ENCODE measurements at regions not wholly inside any gene's neighbourhood (a gene's known extent, or its start where the extent isn't known, plus 50 kb on each side); places are given as distances from the start of the nearest gene placed in this dataset.

DNA sequence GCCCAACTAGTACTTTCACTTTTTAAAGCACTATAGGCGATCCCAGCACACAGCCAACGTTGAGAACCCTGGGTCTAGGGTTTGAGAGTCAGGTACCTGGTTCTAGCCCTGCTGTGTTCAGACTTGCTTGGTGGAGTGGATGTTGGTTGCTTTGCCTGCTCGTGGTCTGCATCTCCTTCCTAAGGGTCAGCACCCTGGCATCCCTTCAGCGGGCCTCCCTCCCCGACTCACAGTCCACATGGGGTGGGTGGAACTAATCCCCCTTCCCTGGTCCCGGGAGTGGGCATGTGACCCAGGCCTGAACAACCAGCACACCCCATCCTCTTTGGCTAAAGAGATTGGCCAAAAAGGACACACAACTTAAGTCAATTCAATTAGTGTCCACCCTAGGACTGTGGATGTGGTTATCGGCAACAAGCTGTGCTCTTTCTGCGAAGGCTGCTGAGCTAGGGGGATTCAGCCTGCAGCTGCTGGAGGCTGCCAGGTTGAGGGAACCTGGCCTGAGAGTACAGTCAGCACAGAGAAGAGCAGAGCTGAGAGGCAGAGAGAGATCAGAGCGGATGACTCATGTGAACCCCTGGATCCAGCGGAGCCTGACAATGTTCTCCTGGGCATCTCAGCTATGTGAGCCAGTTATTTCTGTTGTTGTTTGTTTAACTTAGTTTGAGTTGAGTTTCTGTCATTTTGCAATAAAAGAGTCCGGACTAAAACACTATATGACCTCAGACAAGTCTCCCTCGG, 138.9 kb downstream of the ACTL8 start:
- Histone ChIP-seq H3K4me3 (ENCODE audit: insufficient read depth, low read length, poor library complexity, severe bottlenecking) (no peak overlapping the region), H3K9me2 (replicated peaks; ENCODE audit: insufficient read depth, low read length) (no peaks in the 10 kb centered on the region), H3K79me2 (ENCODE audit: insufficient read depth, low read length) (no peaks in the 10 kb centered on the region), H3K27ac (ENCODE audit: low read depth, low read length) (no peak overlapping the region), H4K20me1 (ENCODE audit: low read depth, low read length) (no peaks in the 10 kb centered on the region), H3K9ac (ENCODE audit: low read length) (no peak overlapping the region), H3F3A (ENCODE audit: insufficient read depth) (no peaks in the 10 kb centered on the region), H3K36me3 (ENCODE audit: low read length) (no peaks in the 10 kb centered on the region), H3K27me3 (ENCODE audit: low read length) (no peaks in the 10 kb centered on the region), H2AFZ (ENCODE audit: low read depth, low read length, severe bottlenecking) (no peak overlapping the region), H3K4me2 (ENCODE audit: low read depth, low read length, poor library complexity, severe bottlenecking) (no peak overlapping the region), H3K9me3 (ENCODE audit: insufficient read depth, low read length) (no peaks in the 10 kb centered on the region)
- TF ChIP-seq EZH2phosphoT487 (conservative IDR thresholded peaks at IDR 0.05; ENCODE audit: low read length): no peak
- TF ChIP-seq, protein P1, sequence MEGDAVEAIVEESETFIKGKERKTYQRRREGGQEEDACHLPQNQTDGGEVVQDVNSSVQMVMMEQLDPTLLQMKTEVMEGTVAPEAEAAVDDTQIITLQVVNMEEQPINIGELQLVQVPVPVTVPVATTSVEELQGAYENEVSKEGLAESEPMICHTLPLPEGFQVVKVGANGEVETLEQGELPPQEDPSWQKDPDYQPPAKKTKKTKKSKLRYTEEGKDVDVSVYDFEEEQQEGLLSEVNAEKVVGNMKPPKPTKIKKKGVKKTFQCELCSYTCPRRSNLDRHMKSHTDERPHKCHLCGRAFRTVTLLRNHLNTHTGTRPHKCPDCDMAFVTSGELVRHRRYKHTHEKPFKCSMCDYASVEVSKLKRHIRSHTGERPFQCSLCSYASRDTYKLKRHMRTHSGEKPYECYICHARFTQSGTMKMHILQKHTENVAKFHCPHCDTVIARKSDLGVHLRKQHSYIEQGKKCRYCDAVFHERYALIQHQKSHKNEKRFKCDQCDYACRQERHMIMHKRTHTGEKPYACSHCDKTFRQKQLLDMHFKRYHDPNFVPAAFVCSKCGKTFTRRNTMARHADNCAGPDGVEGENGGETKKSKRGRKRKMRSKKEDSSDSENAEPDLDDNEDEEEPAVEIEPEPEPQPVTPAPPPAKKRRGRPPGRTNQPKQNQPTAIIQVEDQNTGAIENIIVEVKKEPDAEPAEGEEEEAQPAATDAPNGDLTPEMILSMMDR (IDR thresholded peaks at IDR 0.05; ENCODE audit: insufficient read depth, low read length, poor library complexity, severe bottlenecking): no peak

DNA sequence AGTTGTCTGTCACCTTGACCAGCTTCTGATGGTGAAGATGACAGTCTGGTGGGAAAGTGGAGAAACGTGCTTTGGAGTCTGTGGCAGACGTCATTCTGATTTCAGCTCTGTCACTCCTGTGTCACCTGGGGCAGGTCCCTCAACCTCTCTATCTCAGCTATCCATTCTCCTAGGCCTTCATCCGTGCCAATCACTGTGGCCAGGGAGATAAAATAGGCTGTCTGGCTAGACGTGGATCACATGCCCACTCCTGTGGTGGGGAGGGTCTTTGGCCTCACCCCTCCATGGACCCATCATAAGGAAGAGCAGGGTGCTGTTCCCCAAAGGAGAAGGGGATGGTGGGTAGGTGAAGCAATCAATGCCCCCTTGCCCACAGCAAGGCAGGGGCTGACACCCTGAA, 140.3 kb downstream of the ACTL8 start:
- Histone ChIP-seq H4K20me1 (ENCODE audit: low read depth, low read length) (no peaks in the 10 kb centered on the region), H3K79me2 (ENCODE audit: insufficient read depth, low read length) (no peaks in the 10 kb centered on the region), H3K27me3 (ENCODE audit: low read length) (no peaks in the 10 kb centered on the region), H3K4me3 (ENCODE audit: insufficient read depth, low read length, poor library complexity, severe bottlenecking) (no peak overlapping the region), H3K27ac (ENCODE audit: low read depth, low read length) (no peak overlapping the region), H3K36me3 (ENCODE audit: low read length) (no peaks in the 10 kb centered on the region), H3K4me2 (ENCODE audit: low read depth, low read length, poor library complexity, severe bottlenecking) (no peak overlapping the region), H3K9me3 (ENCODE audit: insufficient read depth, low read length) (no peaks in the 10 kb centered on the region), H2AFZ (ENCODE audit: low read depth, low read length, severe bottlenecking) (no peak overlapping the region), H3F3A (ENCODE audit: insufficient read depth) (no peaks in the 10 kb centered on the region), H3K9me2 (replicated peaks; ENCODE audit: insufficient read depth, low read length) (no peaks in the 10 kb centered on the region), H3K9ac (ENCODE audit: low read length) (no peak overlapping the region)
- TF ChIP-seq, protein P1 (IDR thresholded peaks at IDR 0.05; ENCODE audit: insufficient read depth, low read length, poor library complexity, severe bottlenecking): no peak
- TF ChIP-seq EZH2phosphoT487 (conservative IDR thresholded peaks at IDR 0.05; ENCODE audit: low read length): no peak

DNA sequence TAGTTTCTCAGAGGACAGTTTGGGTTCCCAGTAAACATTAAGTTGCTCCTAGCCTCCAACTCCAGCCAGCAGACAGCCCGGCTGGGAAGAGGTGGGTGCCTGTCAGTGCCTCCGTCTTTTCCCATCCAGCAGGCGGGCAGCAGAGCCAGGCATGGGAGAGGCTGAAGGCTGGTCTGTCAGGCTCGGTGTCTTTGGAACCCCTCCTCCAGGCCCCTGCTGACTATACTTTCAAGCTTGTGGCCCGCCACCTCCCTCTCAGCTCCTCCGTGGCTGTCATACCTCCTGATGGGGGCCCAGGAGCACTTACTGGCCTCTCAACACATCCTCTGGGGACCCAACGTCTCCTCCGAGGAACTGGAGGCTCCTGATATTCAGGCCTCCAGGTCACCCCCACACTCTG, 140.9 kb downstream of the ACTL8 start:
- no peak overlapping the region for H3K4me2 ChIP-seq (ENCODE audit: low read depth, low read length, poor library complexity, severe bottlenecking)
- H3K9me3 ChIP-seq (ENCODE audit: insufficient read depth, low read length): no peaks in the 10 kb centered on the region
- H3K36me3 ChIP-seq (ENCODE audit: low read length): no peaks in the 10 kb centered on the region
- no peaks in the 10 kb centered on the region for H4K20me1 ChIP-seq (ENCODE audit: low read depth, low read length)
- no peak overlapping the region for H2AFZ ChIP-seq (ENCODE audit: low read depth, low read length, severe bottlenecking)
- no peaks in the 10 kb centered on the region for H3K9me2 ChIP-seq (replicated peaks; ENCODE audit: insufficient read depth, low read length)
- no peak overlapping the region for H3K9ac ChIP-seq (ENCODE audit: low read length)
- no peaks in the 10 kb centered on the region for H3K79me2 ChIP-seq (ENCODE audit: insufficient read depth, low read length)
- TF ChIP-seq EZH2phosphoT487 (conservative IDR thresholded peaks at IDR 0.05; ENCODE audit: low read length): no peak
- TF ChIP-seq, protein P1 (IDR thresholded peaks at IDR 0.05; ENCODE audit: insufficient read depth, low read length, poor library complexity, severe bottlenecking): no peak
- H3K27me3 ChIP-seq (ENCODE audit: low read length): no peaks in the 10 kb centered on the region
- H3K27ac ChIP-seq (ENCODE audit: low read depth, low read length): no peak overlapping the region
- H3F3A ChIP-seq (ENCODE audit: insufficient read depth): no peaks in the 10 kb centered on the region
- no peak overlapping the region for H3K4me3 ChIP-seq (ENCODE audit: insufficient read depth, low read length, poor library complexity, severe bottlenecking)

Measured in SU-DHL-6 (cell line).